ENCODE measurements at regions not wholly inside any gene's neighbourhood (a gene's known extent, or its start where the extent isn't known, plus 50 kb on each side); places are given as distances from the start of the nearest gene placed in this dataset.

DNA sequence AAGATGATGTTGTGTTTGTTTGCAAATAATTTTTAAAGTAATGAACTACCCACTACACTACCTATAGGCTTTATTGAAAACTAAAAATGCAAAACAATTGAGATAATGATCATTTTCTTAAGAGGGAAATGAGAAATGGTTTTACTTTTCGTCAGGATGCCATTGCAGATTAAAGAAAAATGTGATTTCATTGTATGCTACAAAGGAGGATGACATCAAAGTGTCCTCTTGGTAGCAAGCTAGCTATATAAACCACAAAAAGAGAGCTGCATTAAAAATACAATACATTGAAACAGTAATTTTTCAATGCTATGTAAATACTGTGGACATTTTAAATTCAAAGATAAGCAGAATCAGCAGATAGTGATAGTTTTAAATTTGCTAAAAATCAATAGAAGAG lies 87.5 kb upstream of the DPYD start:
- Histone ChIP-seq H3K4me3 (no peak overlapping the region), H3K27ac (no peak overlapping the region), H3K27me3 (no peaks in the 10 kb centered on the region), H3K9me3 (no peaks in the 10 kb centered on the region), H3K4me1 (no peaks in the 10 kb centered on the region), H3K36me3 (no peaks in the 10 kb centered on the region)
- intact Hi-C loops (cut with DNase I), result no loop called here
- ATAC-seq (no peak), DNase-seq (no peak)
- TF ChIP-seq, protein P1, sequence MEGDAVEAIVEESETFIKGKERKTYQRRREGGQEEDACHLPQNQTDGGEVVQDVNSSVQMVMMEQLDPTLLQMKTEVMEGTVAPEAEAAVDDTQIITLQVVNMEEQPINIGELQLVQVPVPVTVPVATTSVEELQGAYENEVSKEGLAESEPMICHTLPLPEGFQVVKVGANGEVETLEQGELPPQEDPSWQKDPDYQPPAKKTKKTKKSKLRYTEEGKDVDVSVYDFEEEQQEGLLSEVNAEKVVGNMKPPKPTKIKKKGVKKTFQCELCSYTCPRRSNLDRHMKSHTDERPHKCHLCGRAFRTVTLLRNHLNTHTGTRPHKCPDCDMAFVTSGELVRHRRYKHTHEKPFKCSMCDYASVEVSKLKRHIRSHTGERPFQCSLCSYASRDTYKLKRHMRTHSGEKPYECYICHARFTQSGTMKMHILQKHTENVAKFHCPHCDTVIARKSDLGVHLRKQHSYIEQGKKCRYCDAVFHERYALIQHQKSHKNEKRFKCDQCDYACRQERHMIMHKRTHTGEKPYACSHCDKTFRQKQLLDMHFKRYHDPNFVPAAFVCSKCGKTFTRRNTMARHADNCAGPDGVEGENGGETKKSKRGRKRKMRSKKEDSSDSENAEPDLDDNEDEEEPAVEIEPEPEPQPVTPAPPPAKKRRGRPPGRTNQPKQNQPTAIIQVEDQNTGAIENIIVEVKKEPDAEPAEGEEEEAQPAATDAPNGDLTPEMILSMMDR (IDR thresholded peaks at IDR 0.05), result no peak

DNA sequence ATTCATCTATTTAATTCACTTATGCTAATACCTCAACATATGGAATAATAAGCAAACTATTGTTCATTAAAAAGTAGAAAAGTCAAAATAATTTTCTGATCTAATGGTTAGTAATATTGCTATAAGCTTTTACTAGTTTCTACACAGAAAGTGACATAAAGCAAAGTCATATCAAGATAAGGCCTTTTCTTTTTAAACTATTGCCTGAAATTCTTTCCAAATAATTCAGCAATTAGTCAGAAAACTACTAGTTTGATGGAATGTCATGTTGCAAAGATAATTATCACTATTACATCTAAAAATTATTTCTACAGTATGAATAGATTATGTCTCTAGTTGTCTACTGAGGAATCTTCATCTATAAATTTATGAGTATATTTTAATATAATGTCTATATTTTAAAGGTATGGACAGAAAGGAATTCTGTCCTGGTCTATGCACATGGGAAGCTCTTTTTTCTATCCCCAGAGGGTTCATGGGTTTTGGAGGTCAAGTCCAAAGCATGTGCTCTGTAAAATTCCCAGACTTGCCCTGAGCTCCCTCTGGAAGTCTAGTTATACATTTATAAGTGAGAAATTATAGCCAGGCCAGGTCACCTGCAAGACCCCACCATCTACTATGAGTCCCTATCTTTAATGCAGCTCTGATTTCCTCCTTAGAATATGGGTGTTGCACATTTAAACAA lies 84.6 kb upstream of the DPYD start:
- Histone ChIP-seq H3K27me3 (no peaks in the 10 kb centered on the region), H3K27ac (no peak overlapping the region), H3K36me3 (no peaks in the 10 kb centered on the region), H3K9me3 (no peaks in the 10 kb centered on the region), H3K4me1 (no peaks in the 10 kb centered on the region), H3K4me3 (no peak overlapping the region)
- ATAC-seq (no peak), DNase-seq (no peak)
- intact Hi-C loops (cut with DNase I), result no loop called here
- TF ChIP-seq, protein P1 (IDR thresholded peaks at IDR 0.05), result no peak

DNA sequence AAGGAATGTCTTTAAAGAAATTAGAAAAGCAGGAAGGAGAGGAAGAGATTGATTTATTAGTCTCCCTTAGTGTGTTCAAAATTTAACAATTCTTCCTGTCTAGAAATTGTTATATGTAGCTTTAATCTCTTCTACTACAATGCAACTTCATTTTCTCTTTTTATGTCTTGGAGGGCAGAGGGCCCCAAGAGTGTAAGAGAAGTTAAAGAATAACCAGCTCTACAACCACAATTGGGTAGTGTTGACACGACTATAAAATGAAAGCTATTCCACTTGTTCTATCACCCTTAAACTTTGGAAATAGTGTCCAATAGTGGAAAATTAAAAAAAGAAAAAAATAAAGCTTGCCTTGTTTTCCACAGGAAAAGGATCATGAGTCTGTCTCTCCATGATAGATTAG lies 82.6 kb upstream of the DPYD start:
- no peaks in the 10 kb centered on the region for H3K9me3 ChIP-seq
- no peak overlapping the region for H3K4me3 ChIP-seq
- no peak overlapping the region for H3K27ac ChIP-seq
- no peak for DNase-seq
- H3K4me1 ChIP-seq, result no peaks in the 10 kb centered on the region
- no peaks in the 10 kb centered on the region for H3K36me3 ChIP-seq
- intact Hi-C loops (cut with DNase I), result no loop called here
- no peaks in the 10 kb centered on the region for H3K27me3 ChIP-seq
- TF ChIP-seq, protein P1 (IDR thresholded peaks at IDR 0.05), result no peak
- no peak for ATAC-seq

DNA sequence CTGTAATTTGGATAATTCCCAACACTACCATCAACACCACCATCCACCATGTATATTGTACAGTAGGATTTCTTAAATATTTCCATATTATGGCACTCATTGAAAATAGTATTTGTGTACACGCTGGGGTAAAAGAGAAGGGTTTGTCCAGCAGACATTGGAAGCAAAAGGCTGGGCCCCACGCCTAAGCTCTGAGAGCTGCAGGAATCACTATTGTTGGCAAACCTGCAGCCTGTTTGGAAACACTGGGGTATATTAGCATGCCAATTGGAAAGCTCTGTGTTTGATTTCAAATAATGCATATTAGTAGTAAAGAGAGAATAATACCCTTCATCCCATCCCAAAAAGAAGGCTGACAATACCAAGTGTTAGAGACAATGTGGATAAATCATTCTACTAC lies 81.5 kb upstream of the DPYD start:
- H3K27me3 ChIP-seq, result no peaks in the 10 kb centered on the region
- no peak overlapping the region for H3K4me3 ChIP-seq
- H3K4me1 ChIP-seq, result no peaks in the 10 kb centered on the region
- TF ChIP-seq, protein P1 (IDR thresholded peaks at IDR 0.05), result no peak
- DNase-seq (no peak), ATAC-seq (no peak)
- no peak overlapping the region for H3K27ac ChIP-seq
- H3K9me3 ChIP-seq, result no peaks in the 10 kb centered on the region
- intact Hi-C loops (cut with DNase I), result no loop called here
- H3K36me3 ChIP-seq, result no peaks in the 10 kb centered on the region

DNA sequence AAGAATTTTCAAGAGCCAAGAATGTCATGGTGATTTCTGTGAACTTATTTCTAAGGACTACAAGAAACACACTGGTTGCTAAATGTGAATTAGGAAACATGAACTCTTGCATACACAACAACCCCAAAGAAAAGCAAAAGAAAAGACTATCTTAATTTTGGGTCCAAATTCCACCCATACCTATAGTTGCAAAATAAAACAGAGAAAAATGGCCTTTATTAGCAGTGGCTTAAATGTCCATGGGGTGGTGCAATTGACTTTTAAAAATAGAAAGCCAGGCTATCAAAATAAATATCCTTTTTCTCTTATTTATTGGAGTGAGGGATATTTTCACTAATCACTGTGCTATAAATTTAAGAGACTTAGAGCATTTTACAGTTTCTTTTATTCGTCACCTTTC lies 80.9 kb upstream of the DPYD start:
- Histone ChIP-seq H3K4me3 (no peak overlapping the region), H3K4me1 (no peaks in the 10 kb centered on the region), H3K9me3 (no peaks in the 10 kb centered on the region), H3K27me3 (no peaks in the 10 kb centered on the region), H3K36me3 (no peaks in the 10 kb centered on the region), H3K27ac (no peak overlapping the region)
- intact Hi-C loops (cut with DNase I), result no loop called here
- no peak for ATAC-seq
- DNase-seq, result no peak
- TF ChIP-seq, protein P1 (IDR thresholded peaks at IDR 0.05), result no peak

DNA sequence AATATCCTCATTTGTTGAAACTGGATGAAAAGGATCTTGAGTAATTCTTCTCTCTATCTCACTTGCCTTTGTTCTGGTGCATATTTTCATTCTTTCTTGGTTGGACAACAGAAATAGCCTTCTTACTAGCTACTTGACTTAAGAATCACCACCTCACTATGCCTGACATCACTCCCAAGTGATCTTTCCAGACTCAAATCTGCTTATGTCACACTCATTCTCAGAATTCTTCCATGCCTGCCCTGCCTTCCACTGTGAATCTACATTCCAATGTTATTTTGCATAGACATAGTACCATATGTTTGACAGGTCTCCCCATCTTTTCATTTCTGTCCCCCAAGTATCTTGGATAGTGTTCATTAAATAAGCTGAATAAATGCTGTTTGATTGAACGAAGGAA lies 78.5 kb upstream of the DPYD start:
- Histone ChIP-seq H3K36me3 (no peaks in the 10 kb centered on the region), H3K27me3 (no peaks in the 10 kb centered on the region), H3K27ac (no peak overlapping the region), H3K4me3 (no peak overlapping the region), H3K9me3 (no peaks in the 10 kb centered on the region), H3K4me1 (no peaks in the 10 kb centered on the region)
- TF ChIP-seq, protein P1 (IDR thresholded peaks at IDR 0.05), result no peak
- intact Hi-C loops (cut with DNase I), result no loop called here
- ATAC-seq (no peak), DNase-seq (no peak)
